HepG2 (cell line): ENCODE measurements at regions not wholly inside any gene's neighbourhood (a gene's known extent, or its start where the extent isn't known, plus 50 kb on each side); places are given as distances from the start of the nearest gene placed in this dataset.

Experiments
- ATAC-seq: fragments of 200-7000 bp; cut with Tn5 transposase; 3 replicates; pipeline ENCODE4 v1.9.1; 2020; ENCODE audit warnings: mild to moderate bottlenecking, moderate library complexity
- BruUV-seq: library from RNA; stranded (reverse); fragments of 400-500 nt; replicated peaks from 2 replicates; lab custom pipeline; 2021; lab: Mats Ljungman, UMichigan
- CTCF ChIA-PET: fragments of 300-600 bp; formaldehyde crosslinking; extraction: SDS; loops from one replicate; lab custom pipeline; 2021; ENCODE audit warnings: low total read pairs, inconsistent platforms, low intra/inter-chr PET ratio; lab: Yijun Ruan, JAX
- POLR2A ChIA-PET: fragments of 350-600 bp; sonication (Branson Sonifier 250); formaldehyde crosslinking; loops from one replicate; lab custom pipeline; 2020; ENCODE audit warnings: antibody characterized with exemption, inconsistent platforms; lab: Yijun Ruan, JAX
- DNase-seq: peaks from one replicate; pipeline ENCODE4 v3.0.0-alpha.2; 2015; ENCODE audit warnings: low spot score
- FAIRE-seq: peaks from 3 replicates; lab custom pipeline; 2011; peaks lifted over from hg19 to GRCh38; lab: Jason Lieb, UNC
- H2AFZ ChIP-seq: one replicate; pipeline ENCODE4 v1.6.1; 2011; ENCODE audit warnings: low read length, inconsistent platforms
- H3K27ac ChIP-seq: fragments of 300-600 bp; 3 replicates; pipeline ENCODE4 v1.8.0; 2011; ENCODE audit warnings: mixed run types, mild to moderate bottlenecking, mixed read lengths, low read length, inconsistent platforms; ENCODE audit not compliant: insufficient read depth; ENCODE audit errors: extremely low read length
- H3K27me3 ChIP-seq, 2 experiments: fragments of 200-600 bp in 1 of 2; 2 replicates in 1 of 2; 3 replicates in 1 of 2; pipeline versions ENCODE4 v1.6.0 to v1.8.0; 2011; ENCODE audit warnings: low read length in 2 of 2, mild to moderate bottlenecking in 2 of 2, moderate library complexity in 2 of 2, inconsistent platforms in 1 of 2; ENCODE audit not compliant: insufficient read depth in 2 of 2, control insufficient read depth in 1 of 2
- H3K36me3 ChIP-seq, 2 experiments: fragments of 200-600 bp in 1 of 2; replicated peaks in 1 of 2; 2 replicates in 1 of 2; 3 replicates in 1 of 2; pipeline versions ENCODE4 v1.5.1 to v1.8.0; 2011; ENCODE audit warnings: low read length in 2 of 2, inconsistent platforms in 1 of 2; ENCODE audit not compliant: insufficient read depth in 2 of 2, control insufficient read depth in 1 of 2
- H3K4me1 ChIP-seq: 2 replicates; pipeline ENCODE4 v1.5.1; 2012; ENCODE audit warnings: low read length, inconsistent platforms; ENCODE audit not compliant: insufficient read depth
- H3K4me2 ChIP-seq: 2 replicates; pipeline ENCODE4 v1.6.0; 2011; ENCODE audit warnings: low read depth, low read length, inconsistent platforms
- H3K4me3 ChIP-seq, 3 experiments: fragments of 200-600 bp in 1 of 3; sonication (generic), shearing (Covaris generic) in 1 of 3; replicated peaks in 1 of 3; 2 replicates each; pipeline ENCODE4 v1.5.1; 2011 to 2016; ENCODE audit warnings: low read length in 3 of 3, inconsistent platforms in 2 of 3, low read depth in 2 of 3, mild to moderate bottlenecking in 2 of 3, control low read depth in 1 of 3, mixed read lengths in 1 of 3; ENCODE audit not compliant: insufficient read depth in 1 of 3
- H3K79me2 ChIP-seq: one replicate; pipeline ENCODE4 v1.6.1; 2011; ENCODE audit warnings: low read length, inconsistent platforms; ENCODE audit not compliant: insufficient read depth
- H3K9ac ChIP-seq: 2 replicates; pipeline ENCODE4 v1.6.0; 2011; ENCODE audit warnings: mild to moderate bottlenecking, low read depth, low read length, inconsistent platforms; ENCODE audit not compliant: insufficient read depth
- H3K9me3 ChIP-seq: 2 replicates; pipeline ENCODE4 v1.5.1; 2012; ENCODE audit warnings: mild to moderate bottlenecking, low read length
- H4K20me1 ChIP-seq: 2 replicates; pipeline ENCODE4 v1.6.0; 2011; ENCODE audit warnings: inconsistent platforms, mild to moderate bottlenecking, low read length, moderate library complexity; ENCODE audit not compliant: insufficient read depth
- AHR ChIP-seq: IDR thresholded peaks from 2 replicates; pipeline ENCODE4 v1.6.1; 2018; ENCODE audit warnings: missing genetic modification reagents, missing compliant biosample characterization
- ATF7 ChIP-seq, 2 experiments: fragments of 450-650 bp in 1 of 2; sonication (generic) in 1 of 2; formaldehyde crosslinking in 1 of 2; IDR thresholded peaks; 2 replicates each; pipeline versions ENCODE4 v1.4.0 to v1.6.1; 2016 to 2020; ENCODE audit warnings: antibody characterized with exemption in 1 of 2, mild to moderate bottlenecking in 1 of 2, missing genetic modification reagents in 1 of 2
- BATF2 ChIP-seq: sonication (generic); formaldehyde crosslinking; IDR thresholded peaks from 2 replicates; pipeline ENCODE4 v1.8.0; 2022; ENCODE audit warnings: mild to moderate bottlenecking, missing genetic modification reagents, moderate library complexity
- CEBPB ChIP-seq: IDR thresholded peaks from 2 replicates; pipeline ENCODE4 v1.6.1; 2011; ENCODE audit warnings: low read depth, low read length, improper control_type of control experiment, borderline replicate concordance
- CREB1 ChIP-seq, 2 experiments: fragments of 450-650 bp in 1 of 2; IDR thresholded peaks; 2 replicates each; pipeline ENCODE4 v1.6.1; 2016 to 2017; ENCODE audit warnings: control low read depth in 1 of 2, mild to moderate bottlenecking in 1 of 2, missing compliant biosample characterization in 1 of 2, missing genetic modification characterization in 1 of 2
- JUND ChIP-seq: sonication (generic); formaldehyde crosslinking; IDR thresholded peaks from 2 replicates; pipeline ENCODE4 v1.8.0; 2022; ENCODE audit warnings: mild to moderate bottlenecking, missing genetic modification reagents
- ZBTB40 ChIP-seq, 2 experiments: fragments of 450-650 bp in 1 of 2; sonication (generic) in 1 of 2; formaldehyde crosslinking in 1 of 2; IDR thresholded peaks; 2 replicates each; pipeline versions ENCODE4 v1.6.1 to v1.8.0; 2016 to 2022; ENCODE audit warnings: antibody characterized with exemption in 1 of 2, mild to moderate bottlenecking in 1 of 2, missing genetic modification reagents in 1 of 2
- ZNF33A ChIP-seq: sonication (generic); formaldehyde crosslinking; IDR thresholded peaks from 2 replicates; pipeline ENCODE4 v1.5.1; 2020; ENCODE audit warnings: missing genetic modification reagents, mild to moderate bottlenecking, moderate library complexity, borderline replicate concordance
- ZNF614 ChIP-seq: IDR thresholded peaks from 2 replicates; pipeline ENCODE4 v1.6.1; 2018; ENCODE audit warnings: missing biosample characterization, missing genetic modification reagents, inconsistent platforms, borderline replicate concordance
- WGBS: methylation state at CpG from one replicate; pipeline ENCODE4 v1.1.6; 2017; ENCODE audit warnings: low lambda C conversion rate; 5-methylcytosine and 5-hydroxymethylcytosine counted together
- in situ Hi-C: cut with HindIII; loops from 2 replicates; pipeline ENCODE4 v1.10.0; 2017; ENCODE audit warnings: low pct_unique_long_range_greater_than_20kb; ENCODE audit not compliant: extremely low pct_ligation_motif_present
- intact Hi-C: fragments of 100-400 bp; cut with micrococcal nuclease; formaldehyde crosslinking; loops from one replicate; pipeline ENCODE4 v1.10.0; 2022; ENCODE audit not compliant: unreplicated experiment

- no peaks in the 10 kb centered on the region for H3K9me3 ChIP-seq
- FAIRE-seq (no peak), DNase-seq (no peak)
- H3K4me3 ChIP-seq, result no peak overlapping the region
- no TSS peak for BruUV-seq
- ChIA-PET POLR2A (no interaction called here), CTCF (no interaction called here)
- in situ Hi-C loops (no loop called here), intact Hi-C loops (no loop called here)
- 2% methylated on average over 2 of the region's 2 CpGs for WGBS
- H3K27ac ChIP-seq, result no peak overlapping the region
- H4K20me1 ChIP-seq, result no peaks in the 10 kb centered on the region
- H3K36me3 ChIP-seq, result no peaks in the 10 kb centered on the region
- H3K4me1 ChIP-seq, result no peaks in the 10 kb centered on the region
- no peaks in the 10 kb centered on the region for H3K79me2 ChIP-seq
- H2AFZ ChIP-seq, result no peak overlapping the region
- H3K27me3 ChIP-seq, result no peaks in the 10 kb centered on the region
- TF ChIP-seq JUND (no peak), BATF2 (no peak), ZBTB40 (IDR thresholded peaks at IDR 0.05) (no peak), ZBTB40 (CRISPR knock-in tag; IDR thresholded peaks at IDR 0.05) (no peak), ATF7 (IDR thresholded peaks at IDR 0.05) (peak; percentile 89), ATF7 (CRISPR knock-in tag; IDR thresholded peaks at IDR 0.05) (no peak), CEBPB (no peak), CREB1 (IDR thresholded peaks at IDR 0.05) (peak; percentile 80), CREB1 (CRISPR knock-in tag; IDR thresholded peaks at IDR 0.05) (no peak), AHR (CRISPR knock-in tag) (no peak), ZNF33A (no peak), ZNF614 (CRISPR knock-in tag) (no peak)
- TF ChIP-seq, all 625 proteins: peak for 2
- Histone ChIP-seq H3K9ac (no peak overlapping the region), H3K4me2 (no peak overlapping the region)
- no peak for ATAC-seq
Measured at GRCh38 chr1:194445244-194445643, 1258.8 kb upstream of the B3GALT2 start.
